ENCODE measurements at regions not wholly inside any gene's neighbourhood (a gene's known extent, or its start where the extent isn't known, plus 50 kb on each side); places are given as distances from the start of the nearest gene placed in this dataset.

DNA sequence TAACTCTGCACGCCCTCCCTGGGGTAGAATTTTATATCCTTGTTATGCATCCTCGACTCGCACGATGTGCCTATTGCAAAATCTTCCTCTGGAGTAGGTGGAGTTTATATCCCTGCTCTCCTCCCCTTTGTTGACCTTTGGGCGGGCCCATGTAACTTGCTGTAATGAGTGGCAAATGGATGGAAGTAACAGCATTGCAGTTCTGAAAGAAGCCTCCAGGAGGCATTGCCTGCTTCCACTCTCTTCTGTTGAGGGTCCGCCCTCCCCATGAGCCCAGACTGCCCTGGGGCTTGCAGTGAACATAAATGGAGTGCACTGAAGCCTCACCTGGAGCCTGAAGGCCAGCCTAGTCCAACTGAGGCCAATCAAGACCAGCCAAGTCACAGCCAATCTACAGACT, 62.2 kb upstream of the GRIK3 start:
- ChIA-PET CTCF (no interaction called here), POLR2A (no interaction called here)
- Histone ChIP-seq H3K4me3 (ENCODE audit: low read depth, low read length) (no peak overlapping the region), H3K27me3 (ENCODE audit: control insufficient read depth, insufficient read depth, low read length) (no peaks in the 10 kb centered on the region), H3K36me3 (ENCODE audit: control insufficient read depth, insufficient read depth, low read length) (no peaks in the 10 kb centered on the region)
- no peak for DNase-seq (ENCODE audit: low read depth)
- TF ChIP-seq, protein P1, sequence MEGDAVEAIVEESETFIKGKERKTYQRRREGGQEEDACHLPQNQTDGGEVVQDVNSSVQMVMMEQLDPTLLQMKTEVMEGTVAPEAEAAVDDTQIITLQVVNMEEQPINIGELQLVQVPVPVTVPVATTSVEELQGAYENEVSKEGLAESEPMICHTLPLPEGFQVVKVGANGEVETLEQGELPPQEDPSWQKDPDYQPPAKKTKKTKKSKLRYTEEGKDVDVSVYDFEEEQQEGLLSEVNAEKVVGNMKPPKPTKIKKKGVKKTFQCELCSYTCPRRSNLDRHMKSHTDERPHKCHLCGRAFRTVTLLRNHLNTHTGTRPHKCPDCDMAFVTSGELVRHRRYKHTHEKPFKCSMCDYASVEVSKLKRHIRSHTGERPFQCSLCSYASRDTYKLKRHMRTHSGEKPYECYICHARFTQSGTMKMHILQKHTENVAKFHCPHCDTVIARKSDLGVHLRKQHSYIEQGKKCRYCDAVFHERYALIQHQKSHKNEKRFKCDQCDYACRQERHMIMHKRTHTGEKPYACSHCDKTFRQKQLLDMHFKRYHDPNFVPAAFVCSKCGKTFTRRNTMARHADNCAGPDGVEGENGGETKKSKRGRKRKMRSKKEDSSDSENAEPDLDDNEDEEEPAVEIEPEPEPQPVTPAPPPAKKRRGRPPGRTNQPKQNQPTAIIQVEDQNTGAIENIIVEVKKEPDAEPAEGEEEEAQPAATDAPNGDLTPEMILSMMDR (IDR thresholded peaks at IDR 0.05; ENCODE audit: insufficient read depth, low read depth, low read length): no peak

DNA sequence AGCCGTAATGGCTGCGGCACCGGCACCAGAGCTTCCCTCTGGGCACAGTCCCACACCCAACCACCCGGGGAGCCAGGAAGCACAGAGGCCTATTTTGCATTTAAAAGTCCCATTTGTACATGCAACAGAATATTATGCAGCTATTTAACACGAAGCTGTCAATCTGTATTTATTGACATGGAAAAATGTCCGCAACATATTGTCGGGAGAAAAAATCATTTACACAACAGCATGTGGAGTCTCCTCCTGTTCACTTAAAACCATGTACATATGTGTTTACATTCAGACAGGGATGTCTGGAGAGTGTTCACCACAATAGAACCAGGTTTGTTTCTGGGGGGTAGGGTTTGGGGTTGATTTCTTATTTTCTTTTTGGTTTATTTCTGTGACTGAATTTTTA, 63.4 kb upstream of the GRIK3 start:
- Histone ChIP-seq H3K36me3 (ENCODE audit: control insufficient read depth, insufficient read depth, low read length) (no peaks in the 10 kb centered on the region), H3K4me3 (ENCODE audit: low read depth, low read length) (no peak overlapping the region), H3K27me3 (ENCODE audit: control insufficient read depth, insufficient read depth, low read length) (no peaks in the 10 kb centered on the region)
- POLR2A ChIA-PET: no interaction called here
- TF ChIP-seq, protein P1 (IDR thresholded peaks at IDR 0.05; ENCODE audit: insufficient read depth, low read depth, low read length): no peak
- DNase-seq (ENCODE audit: low read depth): no peak
- CTCF ChIA-PET: no interaction called here

DNA sequence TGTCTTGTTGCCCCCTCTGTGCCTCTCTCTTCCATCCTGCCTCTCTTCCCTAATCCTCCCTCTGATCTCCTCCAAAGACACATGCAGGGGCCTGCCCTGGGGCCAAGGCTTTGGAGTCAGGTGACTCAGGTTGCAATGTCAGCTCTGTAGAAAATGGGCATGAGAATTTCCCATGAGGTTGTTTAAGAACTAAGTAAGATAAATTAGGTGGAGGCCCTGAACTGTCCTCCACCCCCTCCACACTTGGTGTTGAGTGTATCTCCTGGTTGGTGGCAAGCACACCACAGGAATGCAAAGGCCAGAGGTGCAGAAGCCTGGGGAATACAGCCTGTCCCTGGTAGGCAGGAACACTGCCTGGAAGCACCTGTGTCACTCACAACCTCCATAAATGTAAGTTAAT, 63.9 kb upstream of the GRIK3 start:
- TF ChIP-seq, protein P1 (IDR thresholded peaks at IDR 0.05; ENCODE audit: insufficient read depth, low read depth, low read length): no peak
- DNase-seq (ENCODE audit: low read depth): no peak
- Histone ChIP-seq H3K4me3 (ENCODE audit: low read depth, low read length) (no peak overlapping the region), H3K27me3 (ENCODE audit: control insufficient read depth, insufficient read depth, low read length) (no peaks in the 10 kb centered on the region), H3K36me3 (ENCODE audit: control insufficient read depth, insufficient read depth, low read length) (no peaks in the 10 kb centered on the region)
- CTCF ChIA-PET: no interaction called here
- POLR2A ChIA-PET: no interaction called here

DNA sequence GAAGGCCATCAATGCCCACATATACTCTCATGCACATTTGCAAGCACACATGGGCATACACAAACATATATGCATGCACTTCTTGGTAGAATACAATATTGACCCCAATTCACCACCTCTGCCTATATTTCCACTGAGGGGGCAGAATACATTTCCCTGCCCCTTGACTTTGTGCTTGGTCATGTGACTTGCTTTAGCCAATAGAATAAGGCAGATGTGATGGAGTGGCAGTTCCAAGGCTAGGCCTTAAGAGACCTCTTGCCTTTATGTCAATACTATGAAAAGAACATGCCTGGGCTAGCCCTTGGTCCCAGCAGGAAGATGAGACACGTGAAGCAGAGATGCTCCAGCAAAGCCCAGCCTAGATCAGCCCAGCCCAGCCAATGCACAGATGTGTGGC, 66.0 kb upstream of the GRIK3 start:
- DNase-seq (ENCODE audit: low read depth): no peak
- TF ChIP-seq, protein P1 (IDR thresholded peaks at IDR 0.05; ENCODE audit: insufficient read depth, low read depth, low read length): no peak
- ChIA-PET POLR2A (no interaction called here), CTCF (no interaction called here)
- Histone ChIP-seq H3K4me3 (ENCODE audit: low read depth, low read length) (no peak overlapping the region), H3K36me3 (ENCODE audit: control insufficient read depth, insufficient read depth, low read length) (no peaks in the 10 kb centered on the region), H3K27me3 (ENCODE audit: control insufficient read depth, insufficient read depth, low read length) (no peaks in the 10 kb centered on the region)

DNA sequence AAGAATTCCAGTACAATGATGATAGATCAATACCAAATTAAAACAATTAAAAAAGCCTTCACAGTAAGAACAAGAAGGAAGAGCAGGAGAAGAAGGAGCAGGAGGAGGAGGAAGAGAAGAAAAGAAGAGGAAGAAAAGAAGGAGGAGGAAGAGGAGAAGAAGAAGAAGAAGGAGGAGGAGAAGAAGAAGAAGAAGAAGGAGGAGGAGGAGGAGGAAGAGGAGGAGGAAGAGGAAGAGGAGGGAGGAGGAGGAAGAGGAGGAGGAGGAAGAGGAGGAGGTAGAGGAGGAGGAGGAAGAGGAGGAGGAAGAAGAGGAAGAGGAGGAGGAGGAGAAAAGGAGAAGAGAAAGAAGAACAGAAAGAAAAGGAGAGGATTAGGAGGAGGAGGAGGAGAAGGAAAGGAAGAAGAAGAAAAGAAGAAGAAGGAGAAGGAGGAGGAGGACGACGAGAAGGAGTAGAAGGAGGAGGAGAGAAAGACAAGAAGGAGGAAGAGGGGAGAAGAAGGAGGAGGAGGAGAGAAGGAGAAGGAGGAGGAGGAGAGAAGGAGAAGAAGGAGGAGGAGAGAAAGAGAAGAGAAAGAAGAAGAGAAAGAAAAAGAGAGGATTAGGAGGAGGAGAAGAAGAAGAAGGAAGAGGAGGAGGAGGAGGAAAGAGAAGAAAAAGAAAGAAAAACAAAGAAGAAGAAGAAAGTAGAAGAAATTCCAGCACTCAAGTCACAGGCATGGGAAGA, 68.5 kb upstream of the GRIK3 start:
- Histone ChIP-seq H3K36me3 (ENCODE audit: control insufficient read depth, insufficient read depth, low read length) (no peaks in the 10 kb centered on the region), H3K4me3 (ENCODE audit: low read depth, low read length) (no peak overlapping the region), H3K27me3 (ENCODE audit: control insufficient read depth, insufficient read depth, low read length) (no peaks in the 10 kb centered on the region)
- TF ChIP-seq, protein P1 (IDR thresholded peaks at IDR 0.05; ENCODE audit: insufficient read depth, low read depth, low read length): no peak
- DNase-seq (ENCODE audit: low read depth): no peak
- POLR2A ChIA-PET: no interaction called here
- CTCF ChIA-PET: no interaction called here
